ENCODE measurements at regions not wholly inside any gene's neighbourhood (a gene's known extent, or its start where the extent isn't known, plus 50 kb on each side); places are given as distances from the start of the nearest gene placed in this dataset.

- no peaks in the 10 kb centered on the region for H3K4me1 ChIP-seq
- H3K4me3 ChIP-seq (ENCODE audit: low read depth, low read length) = no peak overlapping the region
- no peaks in the 10 kb centered on the region for H3K9me3 ChIP-seq
- no peaks in the 10 kb centered on the region for H3K27me3 ChIP-seq
- no peaks in the 10 kb centered on the region for H3K36me3 ChIP-seq
- no peak for DNase-seq
- TF ChIP-seq, protein P1, sequence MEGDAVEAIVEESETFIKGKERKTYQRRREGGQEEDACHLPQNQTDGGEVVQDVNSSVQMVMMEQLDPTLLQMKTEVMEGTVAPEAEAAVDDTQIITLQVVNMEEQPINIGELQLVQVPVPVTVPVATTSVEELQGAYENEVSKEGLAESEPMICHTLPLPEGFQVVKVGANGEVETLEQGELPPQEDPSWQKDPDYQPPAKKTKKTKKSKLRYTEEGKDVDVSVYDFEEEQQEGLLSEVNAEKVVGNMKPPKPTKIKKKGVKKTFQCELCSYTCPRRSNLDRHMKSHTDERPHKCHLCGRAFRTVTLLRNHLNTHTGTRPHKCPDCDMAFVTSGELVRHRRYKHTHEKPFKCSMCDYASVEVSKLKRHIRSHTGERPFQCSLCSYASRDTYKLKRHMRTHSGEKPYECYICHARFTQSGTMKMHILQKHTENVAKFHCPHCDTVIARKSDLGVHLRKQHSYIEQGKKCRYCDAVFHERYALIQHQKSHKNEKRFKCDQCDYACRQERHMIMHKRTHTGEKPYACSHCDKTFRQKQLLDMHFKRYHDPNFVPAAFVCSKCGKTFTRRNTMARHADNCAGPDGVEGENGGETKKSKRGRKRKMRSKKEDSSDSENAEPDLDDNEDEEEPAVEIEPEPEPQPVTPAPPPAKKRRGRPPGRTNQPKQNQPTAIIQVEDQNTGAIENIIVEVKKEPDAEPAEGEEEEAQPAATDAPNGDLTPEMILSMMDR (IDR thresholded peaks at IDR 0.05; ENCODE audit: low read depth, low read length) = no peak
Measured at GRCh38 chr5:167553511-167553910, 737.9 kb upstream of the WWC1 start.

DNA sequence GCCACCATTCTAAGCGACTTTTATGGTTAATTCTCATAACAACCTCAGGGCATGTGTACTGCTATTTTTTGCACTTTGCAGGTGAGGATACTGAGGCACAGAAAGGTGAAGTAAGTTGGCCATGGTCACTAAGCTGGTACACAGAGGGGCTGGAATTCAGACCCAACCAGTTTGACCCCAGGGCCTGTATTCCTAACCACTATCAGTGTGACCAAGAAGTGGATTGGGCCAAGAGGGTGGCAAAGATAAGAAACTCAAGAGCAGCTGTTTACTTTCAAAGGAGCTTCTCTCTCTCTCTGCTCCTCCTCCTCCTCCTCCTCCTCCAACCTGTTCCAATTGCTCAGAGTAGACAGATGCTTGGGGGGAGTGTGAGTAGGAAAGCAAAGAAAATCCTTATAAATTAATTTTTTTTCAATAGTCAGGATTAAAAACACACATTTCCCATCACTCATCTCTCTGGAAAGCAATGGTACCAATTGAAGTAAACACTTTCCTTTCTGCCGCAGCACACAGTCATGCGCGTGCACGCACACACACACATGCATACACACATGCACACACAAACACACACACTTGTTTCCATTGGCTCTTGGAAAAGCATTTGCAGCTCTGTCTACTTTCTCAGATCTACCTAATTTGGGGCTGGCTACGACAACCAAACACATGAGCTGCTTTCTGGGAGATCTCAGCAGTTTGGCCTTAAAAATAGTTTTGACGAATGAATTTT is 736.7 kb upstream of the WWC1 start:
- no peaks in the 10 kb centered on the region for H3K27me3 ChIP-seq
- no peaks in the 10 kb centered on the region for H3K9me3 ChIP-seq
- no peak for DNase-seq
- H3K36me3 ChIP-seq = no peaks in the 10 kb centered on the region
- TF ChIP-seq, protein P1 (IDR thresholded peaks at IDR 0.05; ENCODE audit: low read depth, low read length) = no peak
- H3K4me3 ChIP-seq (ENCODE audit: low read depth, low read length) = no peak overlapping the region
- H3K4me1 ChIP-seq = no peaks in the 10 kb centered on the region

- no peaks in the 10 kb centered on the region for H3K36me3 ChIP-seq
- H3K4me1 ChIP-seq = no peaks in the 10 kb centered on the region
- no peak for DNase-seq
- no peaks in the 10 kb centered on the region for H3K27me3 ChIP-seq
- H3K4me3 ChIP-seq (ENCODE audit: low read depth, low read length) = no peak overlapping the region
- TF ChIP-seq, protein P1 (IDR thresholded peaks at IDR 0.05; ENCODE audit: low read depth, low read length) = no peak
- no peaks in the 10 kb centered on the region for H3K9me3 ChIP-seq
Measured at GRCh38 chr5:167555565-167556166, 735.8 kb upstream of the WWC1 start.

DNA sequence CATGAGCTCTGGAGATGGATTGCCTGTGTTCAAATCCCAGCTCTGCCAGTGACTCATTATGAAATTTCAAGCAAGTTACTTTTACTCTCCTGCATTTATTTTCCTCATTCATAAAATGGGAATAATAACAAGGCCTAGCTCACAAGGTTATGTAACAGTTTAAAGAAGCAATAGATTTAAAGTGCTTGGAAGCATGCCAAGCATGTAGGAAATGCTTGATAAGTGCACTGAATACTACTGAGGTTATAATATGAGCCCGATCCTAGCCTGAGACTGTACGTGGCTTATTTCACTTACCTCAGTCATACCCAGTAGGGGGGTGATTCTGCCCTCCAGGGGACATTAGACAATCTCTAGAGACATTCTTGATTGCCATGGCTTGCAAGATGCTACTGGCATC is 734.1 kb upstream of the WWC1 start:
- no peaks in the 10 kb centered on the region for H3K9me3 ChIP-seq
- H3K27me3 ChIP-seq = no peaks in the 10 kb centered on the region
- H3K36me3 ChIP-seq = no peaks in the 10 kb centered on the region
- TF ChIP-seq, protein P1 (IDR thresholded peaks at IDR 0.05; ENCODE audit: low read depth, low read length) = no peak
- no peaks in the 10 kb centered on the region for H3K4me1 ChIP-seq
- no peak overlapping the region for H3K4me3 ChIP-seq (ENCODE audit: low read depth, low read length)
- no peak for DNase-seq

GRCh38 chr5:167561796-167562195 is 729.6 kb upstream of the WWC1 start:
- no peak for DNase-seq
- no peaks in the 10 kb centered on the region for H3K4me1 ChIP-seq
- no peaks in the 10 kb centered on the region for H3K9me3 ChIP-seq
- no peaks in the 10 kb centered on the region for H3K36me3 ChIP-seq
- no peaks in the 10 kb centered on the region for H3K27me3 ChIP-seq
- TF ChIP-seq, protein P1 (IDR thresholded peaks at IDR 0.05; ENCODE audit: low read depth, low read length) = no peak
- H3K4me3 ChIP-seq (ENCODE audit: low read depth, low read length) = no peak overlapping the region

GRCh38 chr5:167564275-167564674 is 727.2 kb upstream of the WWC1 start:
- DNase-seq = no peak
- H3K4me1 ChIP-seq = no peaks in the 10 kb centered on the region
- no peak overlapping the region for H3K4me3 ChIP-seq (ENCODE audit: low read depth, low read length)
- no peaks in the 10 kb centered on the region; the same call in 1 of the 2 replicates for H3K27me3 ChIP-seq
- TF ChIP-seq, protein P1 (IDR thresholded peaks at IDR 0.05; ENCODE audit: low read depth, low read length) = no peak
- no peaks in the 10 kb centered on the region for H3K9me3 ChIP-seq
- H3K36me3 ChIP-seq = no peaks in the 10 kb centered on the region

Measured in BE2C (cell line).